ENCODE measurements at regions not wholly inside any gene's neighbourhood (a gene's known extent, or its start where the extent isn't known, plus 50 kb on each side); places are given as distances from the start of the nearest gene placed in this dataset.

DNA sequence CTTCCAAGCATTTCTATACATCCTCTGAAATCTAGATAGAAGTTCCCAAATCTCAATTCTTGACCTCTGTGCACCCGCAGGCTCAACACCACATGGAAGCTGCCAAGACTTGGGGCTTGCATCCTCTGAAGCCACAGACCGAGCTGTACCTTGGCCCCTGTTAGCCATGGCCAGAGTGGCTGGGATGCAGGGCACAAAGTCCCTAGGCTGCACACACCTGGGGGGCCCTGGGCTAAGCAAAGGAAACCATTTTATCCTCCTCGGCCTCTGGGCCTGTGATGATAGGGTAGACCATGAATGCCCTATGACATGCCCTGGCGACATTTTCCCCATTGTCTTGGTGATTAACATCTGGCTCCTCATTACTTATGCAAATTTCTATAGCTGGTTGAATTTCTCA, 97.1 kb upstream of the CCDC39 start:
- Histone ChIP-seq H3K18ac (ENCODE audit: insufficient read length, low read depth, low read length) (no peak overlapping the region), H2BK120ac (ENCODE audit: low read depth, low read length, poor library complexity, severe bottlenecking) (no peak overlapping the region), H3K27ac (ENCODE audit: insufficient read length, low read depth, low read length) (no peak overlapping the region), H2BK5ac (ENCODE audit: insufficient read length, low read length) (no peak overlapping the region), H3K9ac (ENCODE audit: extremely low read depth, insufficient read length, low read length) (no peak overlapping the region), H2BK20ac (ENCODE audit: low read depth, low read length, poor library complexity, severe bottlenecking) (no peak overlapping the region), H2AFZ (ENCODE audit: low read length) (no peak overlapping the region), H4K91ac (ENCODE audit: insufficient read length, low read depth, low read length) (no peak overlapping the region), H3K4ac (ENCODE audit: low read depth, low read length) (no peak overlapping the region), H3K4me2 (ENCODE audit: insufficient read depth, insufficient read length, low read length) (no peak overlapping the region), H2AK5ac (ENCODE audit: insufficient read length, low read length) (no peak overlapping the region), H3K79me2 (ENCODE audit: insufficient read depth, low read length) (no peaks in the 10 kb centered on the region), H3K14ac (ENCODE audit: insufficient read depth, low read length) (no peak overlapping the region), H4K5ac (ENCODE audit: insufficient read length, low read depth, low read length) (no peak overlapping the region), H3T11ph (ENCODE audit: low read length) (no peak overlapping the region), H3K23ac (ENCODE audit: insufficient read length, low read depth, low read length) (no peak overlapping the region), H3K9me3 (ENCODE audit: control insufficient read depth, low read depth, low read length) (peaks cover 17% of the 10 kb centered on the region), H4K8ac (replicated peaks; ENCODE audit: insufficient read length, low read depth, low read length) (no peak overlapping the region), H3K4me1 (ENCODE audit: insufficient read depth, low read length) (no peaks in the 10 kb centered on the region), H2BK15ac (ENCODE audit: low read depth, low read length) (no peak overlapping the region), H3K23me2 (ENCODE audit: insufficient read length, low read depth, low read length, poor library complexity, severe bottlenecking) (no peaks in the 10 kb centered on the region), H2BK12ac (ENCODE audit: insufficient read length, low read depth, low read length) (no peak overlapping the region), H3K79me1 (ENCODE audit: insufficient read depth, low read depth, low read length, poor library complexity, severe bottlenecking) (no peaks in the 10 kb centered on the region), H3K27me3 (ENCODE audit: insufficient read depth, low read length) (no peaks in the 10 kb centered on the region), H4K20me1 (ENCODE audit: control insufficient read depth, insufficient read depth, insufficient read length) (peaks cover 3% of the 10 kb centered on the region), H3K56ac (ENCODE audit: insufficient read length, low read depth, low read length) (no peak overlapping the region)
- Mint-ChIP-seq H3K4me1 (no peaks in the 10 kb centered on the region), H3K4me3 (no peak overlapping the region), H3K27ac (no peak overlapping the region), H3K9me3 (peaks cover 56 to 73% of the 10 kb centered on the region in 2 experiments), H3K27me3 (ENCODE audit: low read depth) (no peaks in the 10 kb centered on the region; the same call in none of the 2 replicates), H3K36me3 (ENCODE audit: insufficient read depth in 1 of 3, low read depth in 3 of 3) (peaks cover 27 to 46% (median 42%) of the 10 kb centered on the region in 3 experiments)
- DNase-seq, result no peak
- WGBS (ENCODE audit: extremely low coverage, insufficient read length, low lambda C conversion rate), result no CpG with 5 or more reads among the region's 4 CpGs
- TF ChIP-seq, protein P1, sequence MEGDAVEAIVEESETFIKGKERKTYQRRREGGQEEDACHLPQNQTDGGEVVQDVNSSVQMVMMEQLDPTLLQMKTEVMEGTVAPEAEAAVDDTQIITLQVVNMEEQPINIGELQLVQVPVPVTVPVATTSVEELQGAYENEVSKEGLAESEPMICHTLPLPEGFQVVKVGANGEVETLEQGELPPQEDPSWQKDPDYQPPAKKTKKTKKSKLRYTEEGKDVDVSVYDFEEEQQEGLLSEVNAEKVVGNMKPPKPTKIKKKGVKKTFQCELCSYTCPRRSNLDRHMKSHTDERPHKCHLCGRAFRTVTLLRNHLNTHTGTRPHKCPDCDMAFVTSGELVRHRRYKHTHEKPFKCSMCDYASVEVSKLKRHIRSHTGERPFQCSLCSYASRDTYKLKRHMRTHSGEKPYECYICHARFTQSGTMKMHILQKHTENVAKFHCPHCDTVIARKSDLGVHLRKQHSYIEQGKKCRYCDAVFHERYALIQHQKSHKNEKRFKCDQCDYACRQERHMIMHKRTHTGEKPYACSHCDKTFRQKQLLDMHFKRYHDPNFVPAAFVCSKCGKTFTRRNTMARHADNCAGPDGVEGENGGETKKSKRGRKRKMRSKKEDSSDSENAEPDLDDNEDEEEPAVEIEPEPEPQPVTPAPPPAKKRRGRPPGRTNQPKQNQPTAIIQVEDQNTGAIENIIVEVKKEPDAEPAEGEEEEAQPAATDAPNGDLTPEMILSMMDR (conservative IDR thresholded peaks at IDR 0.05), result no peak
